Naive B cell (primary cell): ENCODE measurements at regions not wholly inside any gene's neighbourhood (a gene's known extent, or its start where the extent isn't known, plus 50 kb on each side); places are given as distances from the start of the nearest gene placed in this dataset.

Experiments used
- ATAC-seq, 2 donors: fragments of 150-1000 bp; cut with Tn5 transposase; 2 replicates each; pipeline ENCODE4 v1.10.0; 2021; ENCODE audit warnings: low read depth in 2 of 2, mild to moderate bottlenecking in 2 of 2, moderate library complexity in 2 of 2
- DNase-seq: peaks from one replicate; pipeline ENCODE4 v3.0.0; 2022
- H3K27ac Mint-ChIP-seq, 6 donors: one replicate each; pipeline ENCODE4 v1.8.0; 2020 to 2022; ENCODE audit warnings: mild to moderate bottlenecking in 6 of 6, mixed read lengths in 6 of 6, moderate library complexity in 5 of 6, inconsistent platforms in 2 of 6
- H3K27me3 Mint-ChIP-seq, 3 donors: one replicate each; pipeline ENCODE4 v1.8.0; 2021 to 2022; ENCODE audit warnings: mixed read lengths in 3 of 3, mild to moderate bottlenecking in 1 of 3
- H3K36me3 Mint-ChIP-seq, 2 donors: one replicate each; pipeline ENCODE4 v1.8.0; 2020 to 2022; ENCODE audit warnings: mixed read lengths in 2 of 2, inconsistent platforms in 1 of 2, mild to moderate bottlenecking in 1 of 2
- H3K4me1 Mint-ChIP-seq, 3 donors: one replicate each; pipeline ENCODE4 v1.8.0; 2020 to 2022; ENCODE audit warnings: mixed read lengths in 3 of 3, inconsistent platforms in 1 of 3, mild to moderate bottlenecking in 1 of 3, moderate library complexity in 1 of 3
- H3K4me3 Mint-ChIP-seq, 8 donors: one replicate each; pipeline ENCODE4 v1.8.0; 2020 to 2022; ENCODE audit warnings: mild to moderate bottlenecking in 8 of 8, mixed read lengths in 8 of 8, moderate library complexity in 8 of 8, inconsistent platforms in 2 of 8
- H3K9me3 Mint-ChIP-seq, 7 donors: one replicate each; pipeline ENCODE4 v1.8.0; 2020 to 2022; ENCODE audit warnings: mixed read lengths in 7 of 7, mild to moderate bottlenecking in 5 of 7, inconsistent platforms in 2 of 7, moderate library complexity in 1 of 7

- H3K36me3 Mint-ChIP-seq = no peaks in the 10 kb centered on the region
- peaks cover 0 to 5% (median 4%) of the 10 kb centered on the region in 3 donors for H3K27me3 Mint-ChIP-seq
- H3K4me3 Mint-ChIP-seq = no peak overlapping the region
- peaks cover 0 to 5% (median 0%) of the 10 kb centered on the region in 7 donors for H3K9me3 Mint-ChIP-seq
- no peaks in the 10 kb centered on the region for H3K4me1 Mint-ChIP-seq
- no peak for ATAC-seq
- DNase-seq = no peak
- H3K27ac Mint-ChIP-seq = no peak overlapping the region
Measured at GRCh38 chr5:5705010-5705409, 282.5 kb downstream of the ICE1 start.

DNA sequence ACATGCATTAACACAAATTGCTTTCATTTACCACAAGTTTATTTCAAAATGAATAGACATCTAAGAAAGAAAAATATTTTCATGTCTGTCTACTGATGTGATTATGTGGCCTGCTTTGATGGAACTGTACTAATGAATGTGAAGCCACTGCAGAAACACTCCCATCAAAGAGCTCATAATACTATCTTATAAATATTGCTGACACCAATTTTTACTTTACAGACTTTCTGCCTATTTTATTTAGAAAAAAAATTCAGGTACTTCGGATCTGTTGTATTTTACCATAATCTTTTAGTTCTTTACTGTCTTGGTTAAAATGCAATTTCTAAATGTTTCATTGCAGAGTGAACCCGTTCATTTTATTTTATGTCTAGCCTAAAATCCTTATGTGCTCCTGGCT lies 281.9 kb downstream of the ICE1 start:
- ATAC-seq = no peak
- no peak for DNase-seq
- Mint-ChIP-seq H3K9me3 (peaks cover 0 to 6% (median 0%) of the 10 kb centered on the region in 7 donors), H3K4me3 (no peak overlapping the region), H3K4me1 (no peaks in the 10 kb centered on the region), H3K27ac (no peak overlapping the region), H3K27me3 (peaks cover 0 to 7% (median 4%) of the 10 kb centered on the region in 3 donors), H3K36me3 (no peaks in the 10 kb centered on the region)

GRCh38 chr5:5702934-5703333 lies 280.5 kb downstream of the ICE1 start:
- ATAC-seq (no peak), DNase-seq (no peak)
- Mint-ChIP-seq H3K36me3 (no peaks in the 10 kb centered on the region), H3K4me1 (no peaks in the 10 kb centered on the region), H3K27me3 (peaks cover 0 to 7% (median under 1%) of the 10 kb centered on the region in 3 donors), H3K4me3 (no peak overlapping the region), H3K9me3 (peaks cover 0 to 6% (median 0%) of the 10 kb centered on the region in 7 donors), H3K27ac (no peak overlapping the region)

- DNase-seq = no peak
- no peak overlapping the region for H3K27ac Mint-ChIP-seq
- H3K4me3 Mint-ChIP-seq = no peak overlapping the region
- no peaks in the 10 kb centered on the region for H3K4me1 Mint-ChIP-seq
- H3K9me3 Mint-ChIP-seq = peaks cover 0 to 8% (median 3%) of the 10 kb centered on the region in 7 donors
- ATAC-seq = no peak
- peaks cover 0 to 7% (median 0%) of the 10 kb centered on the region in 3 donors for H3K27me3 Mint-ChIP-seq
- no peaks in the 10 kb centered on the region for H3K36me3 Mint-ChIP-seq
Measured at GRCh38 chr5:5700549-5700948, 278.1 kb downstream of the ICE1 start.

DNA sequence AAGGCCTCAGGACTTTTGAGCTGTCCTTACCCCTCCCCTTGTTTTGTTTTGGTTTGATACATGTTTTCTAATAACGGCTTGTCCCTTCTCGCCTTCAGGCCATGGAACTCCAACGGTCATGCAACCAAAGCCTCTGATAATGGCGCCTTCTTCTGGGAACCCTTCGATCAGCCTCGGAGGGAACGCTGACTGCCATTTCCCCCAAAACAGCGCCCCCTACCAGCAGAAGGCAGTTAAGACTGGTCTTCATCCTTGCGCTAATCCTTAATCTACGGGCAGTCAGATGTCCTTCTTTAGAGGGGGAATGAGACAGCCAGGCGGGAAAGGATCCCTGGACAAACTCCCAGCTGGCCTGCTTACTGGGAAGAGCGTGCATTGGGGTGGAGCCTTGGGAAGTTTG lies 276.6 kb downstream of the ICE1 start:
- H3K4me1 Mint-ChIP-seq = no peaks in the 10 kb centered on the region
- H3K9me3 Mint-ChIP-seq = peaks cover 0 to 15% (median 5%) of the 10 kb centered on the region in 7 donors
- DNase-seq (no peak), ATAC-seq (no peak)
- no peaks in the 10 kb centered on the region for H3K36me3 Mint-ChIP-seq
- peaks cover 0 to 7% (median 0%) of the 10 kb centered on the region in 3 donors for H3K27me3 Mint-ChIP-seq
- no peak overlapping the region for H3K4me3 Mint-ChIP-seq
- no peak overlapping the region for H3K27ac Mint-ChIP-seq

- no peak overlapping the region for H3K4me3 Mint-ChIP-seq
- no peaks in the 10 kb centered on the region for H3K36me3 Mint-ChIP-seq
- peaks cover 1 to 13% (median 9%) of the 10 kb centered on the region in 7 donors for H3K9me3 Mint-ChIP-seq
- H3K4me1 Mint-ChIP-seq = no peaks in the 10 kb centered on the region
- no peak overlapping the region for H3K27ac Mint-ChIP-seq
- DNase-seq (no peak), ATAC-seq (no peak)
- H3K27me3 Mint-ChIP-seq = peaks cover 0 to 9% (median 0%) of the 10 kb centered on the region in 3 donors
Measured at GRCh38 chr5:5695266-5695665, 272.8 kb downstream of the ICE1 start.

- Mint-ChIP-seq H3K27ac (no peak overlapping the region), H3K4me1 (no peaks in the 10 kb centered on the region), H3K4me3 (no peak overlapping the region), H3K9me3 (peaks cover under 1 to 9% (median 4%) of the 10 kb centered on the region in 7 donors), H3K36me3 (no peaks in the 10 kb centered on the region), H3K27me3 (peaks cover 0 to 12% (median 8%) of the 10 kb centered on the region in 3 donors)
- ATAC-seq (no peak), DNase-seq (no peak)
Measured at GRCh38 chr5:5688925-5689310, 266.4 kb downstream of the ICE1 start.

DNA sequence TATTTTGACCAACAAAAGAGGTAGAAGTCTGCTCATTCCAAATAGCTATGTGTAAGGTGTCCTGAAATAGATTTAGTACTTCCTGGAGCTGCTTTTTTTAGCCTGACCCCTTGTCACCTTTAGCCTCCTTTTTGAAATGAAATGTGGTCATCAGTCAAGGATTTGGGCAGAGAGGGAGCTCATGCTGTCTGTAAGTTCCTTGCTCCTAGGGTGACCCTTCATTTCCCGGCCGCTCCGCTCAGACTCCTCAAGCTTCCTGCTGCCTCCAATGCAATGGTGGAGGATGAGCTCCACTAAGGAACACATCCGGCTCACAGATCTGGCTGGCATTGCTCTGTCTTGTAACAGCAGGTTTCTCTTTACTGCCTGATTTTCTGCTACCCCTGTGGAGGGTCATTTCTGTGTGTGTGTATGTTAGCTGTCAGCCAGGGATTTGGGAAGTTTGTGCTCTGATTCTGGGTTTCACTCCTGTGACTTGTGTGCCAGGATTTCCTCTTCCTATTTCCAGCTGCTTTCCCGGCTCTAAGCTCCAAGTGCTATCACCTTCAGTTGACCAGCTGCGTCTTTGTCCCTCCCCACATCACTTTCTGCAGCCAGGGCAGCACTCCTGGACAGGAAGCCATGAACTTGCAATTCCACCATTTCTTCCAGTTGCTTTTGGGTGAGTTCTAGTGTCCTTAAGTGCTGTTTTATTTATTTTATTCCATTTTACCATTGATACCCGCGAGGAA lies 265.9 kb downstream of the ICE1 start:
- ATAC-seq (no peak), DNase-seq (no peak)
- Mint-ChIP-seq H3K27ac (no peak overlapping the region), H3K36me3 (no peaks in the 10 kb centered on the region), H3K4me3 (peak overlapping the region in 1 of 8 donors; percentile 50), H3K4me1 (no peaks in the 10 kb centered on the region), H3K27me3 (peaks cover 0 to 12% (median 8%) of the 10 kb centered on the region in 3 donors), H3K9me3 (peaks cover 2 to 14% (median 4%) of the 10 kb centered on the region in 7 donors)

GRCh38 chr5:5687113-5687512 lies 264.6 kb downstream of the ICE1 start:
- peaks cover 2 to 16% (median 4%) of the 10 kb centered on the region in 7 donors for H3K9me3 Mint-ChIP-seq
- DNase-seq (no peak), ATAC-seq (no peak)
- H3K4me3 Mint-ChIP-seq = no peak overlapping the region
- H3K27me3 Mint-ChIP-seq = peaks cover 0 to 12% (median 3%) of the 10 kb centered on the region in 3 donors
- no peaks in the 10 kb centered on the region for H3K36me3 Mint-ChIP-seq
- H3K4me1 Mint-ChIP-seq = no peaks in the 10 kb centered on the region
- no peak overlapping the region for H3K27ac Mint-ChIP-seq

- Mint-ChIP-seq H3K9me3 (peaks cover 2 to 13% (median 4%) of the 10 kb centered on the region in 7 donors), H3K4me1 (no peaks in the 10 kb centered on the region), H3K27ac (no peak overlapping the region), H3K36me3 (no peaks in the 10 kb centered on the region), H3K27me3 (peaks cover 0 to 12% (median 3%) of the 10 kb centered on the region in 3 donors), H3K4me3 (no peak overlapping the region)
- no peak for ATAC-seq
- no peak for DNase-seq
Measured at GRCh38 chr5:5686356-5686755, 263.9 kb downstream of the ICE1 start.

- H3K4me1 Mint-ChIP-seq = no peaks in the 10 kb centered on the region
- no peak for DNase-seq
- no peak for ATAC-seq
- H3K4me3 Mint-ChIP-seq = no peak overlapping the region
- H3K27me3 Mint-ChIP-seq = peaks cover 0 to 12% (median 3%) of the 10 kb centered on the region in 3 donors
- no peak overlapping the region for H3K27ac Mint-ChIP-seq
- no peaks in the 10 kb centered on the region for H3K36me3 Mint-ChIP-seq
- peaks cover 2 to 13% (median 4%) of the 10 kb centered on the region in 7 donors for H3K9me3 Mint-ChIP-seq
Measured at GRCh38 chr5:5685737-5686136, 263.3 kb downstream of the ICE1 start.

DNA sequence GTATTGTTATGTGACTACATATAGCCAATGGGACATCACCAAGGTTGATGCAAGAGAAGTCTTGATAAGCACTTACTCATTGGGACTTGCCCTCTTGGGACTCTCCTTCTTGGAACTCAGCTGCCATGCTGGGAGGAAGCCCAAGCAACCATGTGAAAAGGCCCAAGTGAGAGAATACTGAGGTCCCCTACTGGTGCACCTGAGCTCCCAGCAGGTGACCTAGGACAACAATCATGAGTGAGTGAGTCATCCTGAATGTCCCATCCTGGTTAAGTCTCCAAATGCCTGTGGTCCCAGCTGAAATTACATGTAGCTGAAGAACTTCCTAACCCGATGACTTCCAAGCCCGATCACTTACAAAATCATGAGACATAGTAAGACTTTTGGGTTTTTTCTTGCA lies 260.7 kb downstream of the ICE1 start:
- Mint-ChIP-seq H3K4me3 (no peak overlapping the region), H3K9me3 (peaks cover 0 to 10% (median 8%) of the 10 kb centered on the region in 7 donors), H3K4me1 (no peaks in the 10 kb centered on the region)

GRCh38 chr5:5678909-5679308 lies 256.4 kb downstream of the ICE1 start:
- no peak overlapping the region for H3K27ac Mint-ChIP-seq
- H3K4me1 Mint-ChIP-seq = no peaks in the 10 kb centered on the region
- ATAC-seq (no peak), DNase-seq (no peak)
- no peaks in the 10 kb centered on the region for H3K27me3 Mint-ChIP-seq
- H3K9me3 Mint-ChIP-seq = peaks cover 0 to 17% (median 6%) of the 10 kb centered on the region in 7 donors
- H3K36me3 Mint-ChIP-seq = no peaks in the 10 kb centered on the region
- no peak overlapping the region for H3K4me3 Mint-ChIP-seq

More for the DNA sequence above, 260.7 kb downstream of the ICE1 start:
- H3K27ac Mint-ChIP-seq = no peak overlapping the region
- no peaks in the 10 kb centered on the region for H3K36me3 Mint-ChIP-seq
- H3K27me3 Mint-ChIP-seq = no peaks in the 10 kb centered on the region
- DNase-seq (no peak), ATAC-seq (no peak)

- DNase-seq (no peak), ATAC-seq (no peak)
- Mint-ChIP-seq H3K4me1 (no peaks in the 10 kb centered on the region), H3K27ac (peak overlapping the region in 1 of 6 donors; percentile 39), H3K27me3 (no peaks in the 10 kb centered on the region), H3K4me3 (no peak overlapping the region), H3K36me3 (no peaks in the 10 kb centered on the region), H3K9me3 (peaks cover 0 to 10% (median 3%) of the 10 kb centered on the region in 7 donors)
Measured at GRCh38 chr5:5677738-5678137, 255.3 kb downstream of the ICE1 start.
